K562 (cell line): ENCODE measurements at regions not wholly inside any gene's neighbourhood (a gene's known extent, or its start where the extent isn't known, plus 50 kb on each side); places are given as distances from the start of the nearest gene placed in this dataset.

Source experiments
- ATAC-seq: fragments of 200-7000 bp; cut with Tn5 transposase; 3 replicates; pipeline ENCODE4 v1.9.1; 2020; ENCODE audit warnings: moderate library complexity
- BruUV-seq: library from RNA; stranded (reverse); fragments of 400-500 nt; replicated peaks from 2 replicates; lab custom pipeline; 2021; lab: Mats Ljungman, UMichigan
- CTCF ChIA-PET: fragments of 300-600 bp; formaldehyde crosslinking; extraction: SDS; loops from one replicate; lab custom pipeline; 2021; ENCODE audit warnings: low intra/inter-chr PET ratio; lab: Yijun Ruan, JAX
- POLR2A ChIA-PET: fragments of 300-600, 350-650 bp; sonication (Branson Sonifier 250); formaldehyde crosslinking; extraction: SDS; loops from one replicate; lab custom pipeline; 2021; ENCODE audit warnings: antibody characterized with exemption, inconsistent platforms; lab: Yijun Ruan, JAX
- DNase-seq, 4 experiments: peaks; one replicate each; pipeline versions ENCODE4 v3.0.0 to v3.0.0-alpha.2; 2011 to 2018; ENCODE audit warnings: low spot score in 3 of 4, mixed read lengths in 3 of 4; ENCODE audit errors: extremely low read depth in 1 of 4
- FAIRE-seq: peaks from 2 replicates; lab custom pipeline; 2011; peaks lifted over from hg19 to GRCh38; lab: Jason Lieb, UNC
- H2AFZ ChIP-seq: 2 replicates; pipeline ENCODE4 v1.6.0; 2011; ENCODE audit warnings: low read depth, low read length, control low read depth, inconsistent platforms
- H3K27ac ChIP-seq: fragments of 200-600 bp; 3 replicates; pipeline ENCODE4 v1.8.0; 2011; ENCODE audit warnings: low read depth, mild to moderate bottlenecking, control low read depth, inconsistent platforms, low read length, moderate library complexity, mixed read lengths; ENCODE audit errors: extremely low read depth
- H3K27me3 ChIP-seq, 2 experiments: fragments of 300-600 bp in 1 of 2; 2 replicates in 1 of 2; 3 replicates in 1 of 2; pipeline versions ENCODE4 v1.6.0 to v1.8.0; 2011; ENCODE audit warnings: inconsistent platforms in 2 of 2, low read length in 2 of 2, mild to moderate bottlenecking in 1 of 2, mixed read lengths in 1 of 2, moderate library complexity in 1 of 2; ENCODE audit not compliant: control insufficient read depth in 2 of 2, insufficient read depth in 2 of 2
- H3K36me3 ChIP-seq: fragments of 300-600 bp; 3 replicates; pipeline ENCODE4 v1.8.0; 2011; ENCODE audit warnings: mild to moderate bottlenecking, low read length, inconsistent platforms; ENCODE audit not compliant: control insufficient read depth, insufficient read depth
- H3K4me1 ChIP-seq, 2 experiments: fragments of 200-600 bp in 1 of 2; replicated peaks in 1 of 2; 2 replicates in 1 of 2; 3 replicates in 1 of 2; pipeline versions ENCODE4 v1.5.1 to v1.8.0; 2011; ENCODE audit warnings: inconsistent platforms in 2 of 2, low read length in 2 of 2, mild to moderate bottlenecking in 1 of 2, mixed read lengths in 1 of 2, moderate library complexity in 1 of 2; ENCODE audit not compliant: control insufficient read depth in 2 of 2, insufficient read depth in 2 of 2
- H3K4me2 ChIP-seq: 2 replicates; pipeline ENCODE4 v1.6.1; 2011; ENCODE audit warnings: low read length, control low read depth, inconsistent platforms, mixed read lengths; ENCODE audit not compliant: insufficient read depth
- H3K4me3 ChIP-seq: fragments of 200-600 bp; sonication (generic), shearing (Covaris generic); 2 replicates; pipeline ENCODE4 v1.5.1; 2016; ENCODE audit warnings: control low read depth, inconsistent platforms
- H3K79me2 ChIP-seq: fragments of 200-600 bp; 3 replicates; pipeline ENCODE4 v1.8.0; 2011; ENCODE audit warnings: low read length, inconsistent platforms; ENCODE audit not compliant: control insufficient read depth, insufficient read depth
- H3K9ac ChIP-seq, 2 experiments: 2 replicates each; pipeline versions ENCODE4 v1.6.0 to v1.6.1; 2011; ENCODE audit warnings: low read depth in 2 of 2, low read length in 2 of 2, control low read depth in 1 of 2, inconsistent platforms in 1 of 2, mild to moderate bottlenecking in 1 of 2, mixed read lengths in 1 of 2; ENCODE audit not compliant: insufficient read depth in 1 of 2
- H3K9me1 ChIP-seq: one replicate; pipeline ENCODE4 v1.6.0; 2011; ENCODE audit warnings: inconsistent platforms, mild to moderate bottlenecking, low read length, moderate library complexity; ENCODE audit not compliant: control insufficient read depth, insufficient read depth
- H3K9me3 ChIP-seq: replicated peaks from 2 replicates; pipeline ENCODE4 v1.5.1; 2011; ENCODE audit warnings: low read depth, low read length, inconsistent platforms; ENCODE audit not compliant: control insufficient read depth, insufficient read depth
- H4K20me1 ChIP-seq: replicated peaks from 2 replicates; pipeline ENCODE4 v1.6.1; 2011; ENCODE audit warnings: low read length, inconsistent platforms, mixed read lengths; ENCODE audit not compliant: control insufficient read depth, insufficient read depth
- ARID3A ChIP-seq: IDR thresholded peaks from 2 replicates; pipeline ENCODE4 v1.6.1; 2012; ENCODE audit warnings: low read depth, low read length, improper control_type of control experiment, borderline replicate concordance
- CHCHD3 ChIP-seq: fragments of 250-450 bp; sonication (Bioruptor Pico); IDR thresholded peaks from 2 replicates; pipeline ENCODE4 v2.1.2; 2022; ENCODE audit warnings: mild to moderate bottlenecking
- FOXJ3 ChIP-seq: sonication (generic); formaldehyde crosslinking; IDR thresholded peaks from 2 replicates; pipeline ENCODE4 v1.4.0; 2020; ENCODE audit warnings: mild to moderate bottlenecking, missing genetic modification reagents
- HLTF ChIP-seq: fragments of 450-650 bp; IDR thresholded peaks from 2 replicates; pipeline ENCODE4 v1.6.1; 2016
- RNF219 ChIP-seq: fragments of 250-450 bp; sonication (Bioruptor Pico); IDR thresholded peaks from 2 replicates; pipeline ENCODE4 v1.5.0; 2022; ENCODE audit warnings: mild to moderate bottlenecking
- SMAD3 ChIP-seq: fragments of 450-650 bp; formaldehyde crosslinking; conservative IDR thresholded peaks from 2 replicates; pipeline ENCODE4 v1.4.0; 2020; ENCODE audit warnings: mild to moderate bottlenecking
- WGBS: fragments of 100-300 bp; shearing (Covaris generic); methylation state at CpG from one replicate; pipeline ENCODE4 v1.1.6; 2016; ENCODE audit warnings: low coverage, mixed read lengths; ENCODE audit not compliant: insufficient coverage; ENCODE audit errors: missing lambda C conversion rate; 5-methylcytosine and 5-hydroxymethylcytosine counted together
- in situ Hi-C: fragments of 300-500 bp; cut with MboI; formaldehyde crosslinking; loops from 4 replicates; pipeline ENCODE4 v1.15.0; 2018; ENCODE audit warnings: inconsistent platforms, mixed read lengths
- intact Hi-C: fragments of 100-400 bp; cut with micrococcal nuclease; formaldehyde crosslinking; loops from 2 replicates; pipeline ENCODE4 v1.14.2; 2022
- TF ChIP-seq, protein P1 (sequence below): fragments of 250-450 bp; sonication (Bioruptor Pico); IDR thresholded peaks from 2 replicates; pipeline ENCODE4 v1.5.0; 2021; ENCODE audit warnings: mild to moderate bottlenecking, borderline replicate concordance
- TF ChIP-seq, protein P2 (sequence below): fragments of 450-650 bp; IDR thresholded peaks from 2 replicates; pipeline ENCODE4 v1.6.1; 2018; ENCODE audit not compliant: partially characterized antibody

DNA sequence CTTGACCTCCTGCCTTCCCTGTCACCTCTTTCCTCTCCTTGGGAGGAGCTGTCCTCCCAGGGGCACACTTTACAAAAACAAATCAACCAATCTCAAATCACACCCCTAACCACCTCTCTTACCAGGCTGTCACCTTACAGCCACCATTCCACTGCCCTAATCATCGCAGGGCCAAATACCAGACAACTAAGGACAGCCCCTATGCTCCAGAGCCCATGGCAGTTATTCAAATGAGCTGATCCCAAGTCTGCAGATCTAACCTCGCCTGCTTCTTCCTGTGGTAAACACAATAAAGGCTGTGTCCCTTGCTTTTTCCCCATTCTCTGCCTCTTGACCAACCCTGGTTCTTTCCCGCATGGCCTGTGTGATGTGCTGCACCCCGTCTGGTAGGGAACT is 154.2 kb upstream of the CNTNAP5 start (continued):
- TF ChIP-seq, protein P1, sequence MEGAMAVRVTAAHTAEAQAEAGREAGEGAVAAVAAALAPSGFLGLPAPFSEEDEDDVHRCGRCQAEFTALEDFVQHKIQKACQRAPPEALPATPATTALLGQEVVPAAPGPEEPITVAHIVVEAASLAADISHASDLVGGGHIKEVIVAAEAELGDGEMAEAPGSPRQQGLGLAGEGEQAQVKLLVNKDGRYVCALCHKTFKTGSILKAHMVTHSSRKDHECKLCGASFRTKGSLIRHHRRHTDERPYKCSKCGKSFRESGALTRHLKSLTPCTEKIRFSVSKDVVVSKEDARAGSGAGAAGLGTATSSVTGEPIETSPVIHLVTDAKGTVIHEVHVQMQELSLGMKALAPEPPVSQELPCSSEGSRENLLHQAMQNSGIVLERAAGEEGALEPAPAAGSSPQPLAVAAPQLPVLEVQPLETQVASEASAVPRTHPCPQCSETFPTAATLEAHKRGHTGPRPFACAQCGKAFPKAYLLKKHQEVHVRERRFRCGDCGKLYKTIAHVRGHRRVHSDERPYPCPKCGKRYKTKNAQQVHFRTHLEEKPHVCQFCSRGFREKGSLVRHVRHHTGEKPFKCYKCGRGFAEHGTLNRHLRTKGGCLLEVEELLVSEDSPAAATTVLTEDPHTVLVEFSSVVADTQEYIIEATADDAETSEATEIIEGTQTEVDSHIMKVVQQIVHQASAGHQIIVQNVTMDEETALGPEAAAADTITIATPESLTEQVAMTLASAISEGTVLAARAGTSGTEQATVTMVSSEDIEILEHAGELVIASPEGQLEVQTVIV (CRISPR knock-in tag), result no peak
- TF ChIP-seq RNF219 (CRISPR knock-in tag), result no peak
- no peak for TF ChIP-seq HLTF
- TF ChIP-seq, all 486 proteins: peak for 0

- Histone ChIP-seq H3K4me2 (no peak overlapping the region), H3K4me1 (no peaks in the 10 kb centered on the region), H3K9me1 (no peaks in the 10 kb centered on the region), H3K9ac (no peak overlapping the region), H3K79me2 (no peaks in the 10 kb centered on the region), H3K9me3 (no peaks in the 10 kb centered on the region), H3K27me3 (no peaks in the 10 kb centered on the region), H2AFZ (no peak overlapping the region), H3K27ac (no peak overlapping the region), H3K4me3 (no peak overlapping the region), H3K36me3 (no peaks in the 10 kb centered on the region), H4K20me1 (no peaks in the 10 kb centered on the region)
- ChIA-PET POLR2A (no interaction called here), CTCF (no interaction called here)
- DNase-seq (peak in 1 of 4 experiments; percentile 0), ATAC-seq (no peak), FAIRE-seq (no peak)
- in situ Hi-C loops (no loop called here), intact Hi-C loops (no loop called here)
- 4% methylated on average over 3 of the region's 3 CpGs for WGBS
- no TSS peak for BruUV-seq
- TF ChIP-seq CHCHD3 (CRISPR knock-in tag), result no peak
- TF ChIP-seq, protein P2, sequence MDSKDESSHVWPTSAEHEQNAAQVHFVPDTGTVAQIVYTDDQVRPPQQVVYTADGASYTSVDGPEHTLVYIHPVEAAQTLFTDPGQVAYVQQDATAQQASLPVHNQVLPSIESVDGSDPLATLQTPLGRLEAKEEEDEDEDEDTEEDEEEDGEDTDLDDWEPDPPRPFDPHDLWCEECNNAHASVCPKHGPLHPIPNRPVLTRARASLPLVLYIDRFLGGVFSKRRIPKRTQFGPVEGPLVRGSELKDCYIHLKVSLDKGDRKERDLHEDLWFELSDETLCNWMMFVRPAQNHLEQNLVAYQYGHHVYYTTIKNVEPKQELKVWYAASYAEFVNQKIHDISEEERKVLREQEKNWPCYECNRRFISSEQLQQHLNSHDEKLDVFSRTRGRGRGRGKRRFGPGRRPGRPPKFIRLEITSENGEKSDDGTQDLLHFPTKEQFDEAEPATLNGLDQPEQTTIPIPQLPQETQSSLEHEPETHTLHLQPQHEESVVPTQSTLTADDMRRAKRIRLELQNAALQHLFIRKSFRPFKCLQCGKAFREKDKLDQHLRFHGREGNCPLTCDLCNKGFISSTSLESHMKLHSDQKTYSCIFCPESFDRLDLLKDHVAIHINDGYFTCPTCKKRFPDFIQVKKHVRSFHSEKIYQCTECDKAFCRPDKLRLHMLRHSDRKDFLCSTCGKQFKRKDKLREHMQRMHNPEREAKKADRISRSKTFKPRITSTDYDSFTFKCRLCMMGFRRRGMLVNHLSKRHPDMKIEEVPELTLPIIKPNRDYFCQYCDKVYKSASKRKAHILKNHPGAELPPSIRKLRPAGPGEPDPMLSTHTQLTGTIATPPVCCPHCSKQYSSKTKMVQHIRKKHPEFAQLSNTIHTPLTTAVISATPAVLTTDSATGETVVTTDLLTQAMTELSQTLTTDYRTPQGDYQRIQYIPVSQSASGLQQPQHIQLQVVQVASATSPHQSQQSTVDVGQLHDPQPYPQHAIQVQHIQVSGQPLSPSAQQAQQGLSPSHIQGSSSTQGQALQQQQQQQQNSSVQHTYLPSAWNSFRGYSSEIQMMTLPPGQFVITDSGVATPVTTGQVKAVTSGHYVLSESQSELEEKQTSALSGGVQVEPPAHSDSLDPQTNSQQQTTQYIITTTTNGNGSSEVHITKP, result no peak
- no peak for TF ChIP-seq SMAD3 (CRISPR knock-in tag)
- no peak for TF ChIP-seq ARID3A
- no peak for TF ChIP-seq FOXJ3 (CRISPR knock-in tag)
These were observed 134.9 kb upstream of the CNTNAP5 start for GRCh38 chr2:123890148-123890547.
